Nephron progenitor cell (in vitro differentiated cells): ENCODE measurements at regions not wholly inside any gene's neighbourhood (a gene's known extent, or its start where the extent isn't known, plus 50 kb on each side); places are given as distances from the start of the nearest gene placed in this dataset.
"Not testable (repeated sequence)": the region's sequence is repeated elsewhere in the genome, so short reads cannot be mapped to it uniquely, and the experiment has no call there.

Source experiments
- DNase-seq: peaks from one replicate; pipeline ENCODE4 v3.0.0; 2021
- H3K27ac Mint-ChIP-seq: 2 replicates; pipeline ENCODE4 v1.8.0; 2021; ENCODE audit warnings: mild to moderate bottlenecking, moderate library complexity, mixed read lengths
- H3K27me3 Mint-ChIP-seq: 2 replicates; pipeline ENCODE4 v1.8.0; 2021; ENCODE audit warnings: mild to moderate bottlenecking, low read depth, mixed read lengths; ENCODE audit not compliant: poor library complexity
- H3K36me3 Mint-ChIP-seq: 2 replicates; pipeline ENCODE4 v1.8.0; 2021; ENCODE audit warnings: low read depth, mixed read lengths
- H3K4me1 Mint-ChIP-seq: 2 replicates; pipeline ENCODE4 v1.8.0; 2021; ENCODE audit warnings: mixed read lengths
- H3K4me3 Mint-ChIP-seq: 2 replicates; pipeline ENCODE4 v1.8.0; 2021; ENCODE audit warnings: mild to moderate bottlenecking, moderate library complexity, mixed read lengths
- H3K9me3 Mint-ChIP-seq: 2 replicates; pipeline ENCODE4 v1.8.0; 2021; ENCODE audit warnings: mild to moderate bottlenecking, moderate library complexity, mixed read lengths
- CTCF ChIP-seq: fragments of 200-600 bp; sonication (generic); IDR thresholded peaks from 2 replicates; pipeline ENCODE4 v1.5.0; 2021; ENCODE audit warnings: antibody characterized with exemption

DNA sequence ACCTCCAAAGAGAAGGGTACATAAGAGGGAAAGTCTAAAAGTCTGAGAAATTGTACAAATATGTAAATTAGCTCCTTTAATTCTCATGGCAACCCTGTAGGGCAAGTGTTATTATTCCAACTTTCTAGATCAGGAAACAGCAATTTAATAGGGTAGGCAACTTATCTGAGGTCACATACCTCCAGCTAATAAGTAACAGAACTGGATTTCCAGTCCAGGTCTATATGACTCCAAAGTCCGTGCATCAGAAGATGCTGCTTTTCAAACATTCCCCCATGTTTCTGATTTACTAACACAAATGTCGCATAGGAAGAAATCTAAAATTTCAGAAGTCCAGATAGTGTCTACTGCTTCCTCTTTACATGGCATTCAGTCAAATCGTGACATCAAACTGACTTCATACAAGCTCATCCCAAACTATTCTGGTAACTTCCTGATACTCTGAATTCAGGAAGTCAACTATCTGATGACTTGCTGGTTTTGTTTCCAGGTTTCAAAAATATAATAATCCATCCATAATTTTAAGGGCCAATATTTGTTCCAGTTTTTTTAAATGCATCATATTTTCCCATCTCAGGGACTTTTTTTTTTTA, 419.3 kb upstream of the ACVR2A start:
- no peak for TF ChIP-seq CTCF
- Mint-ChIP-seq H3K27ac (no peak overlapping the region), H3K36me3 (no peaks in the 10 kb centered on the region), H3K4me3 (no peak overlapping the region), H3K4me1 (no peaks in the 10 kb centered on the region), H3K9me3 (no peaks in the 10 kb centered on the region), H3K27me3 (no peaks in the 10 kb centered on the region)
- no peak for DNase-seq

GRCh38 chr2:147424766-147425165, 420.1 kb upstream of the ACVR2A start:
- H3K4me1 Mint-ChIP-seq: no peaks in the 10 kb centered on the region
- H3K9me3 Mint-ChIP-seq: no peaks in the 10 kb centered on the region
- H3K27ac Mint-ChIP-seq: no peak overlapping the region
- H3K4me3 Mint-ChIP-seq: no peak overlapping the region
- no peak for DNase-seq
- H3K36me3 Mint-ChIP-seq: no peaks in the 10 kb centered on the region
- H3K27me3 Mint-ChIP-seq: no peaks in the 10 kb centered on the region
- no peak for TF ChIP-seq CTCF

GRCh38 chr2:147420947-147421675, 423.7 kb upstream of the ACVR2A start:
- H3K27ac Mint-ChIP-seq: no peak overlapping the region
- no peaks in the 10 kb centered on the region for H3K9me3 Mint-ChIP-seq
- no peak for TF ChIP-seq CTCF
- peaks cover 4% of the 10 kb centered on the region for H3K4me1 Mint-ChIP-seq
- no peak overlapping the region for H3K4me3 Mint-ChIP-seq
- H3K36me3 Mint-ChIP-seq: no peaks in the 10 kb centered on the region
- H3K27me3 Mint-ChIP-seq: no peaks in the 10 kb centered on the region
- no peak for DNase-seq

DNA sequence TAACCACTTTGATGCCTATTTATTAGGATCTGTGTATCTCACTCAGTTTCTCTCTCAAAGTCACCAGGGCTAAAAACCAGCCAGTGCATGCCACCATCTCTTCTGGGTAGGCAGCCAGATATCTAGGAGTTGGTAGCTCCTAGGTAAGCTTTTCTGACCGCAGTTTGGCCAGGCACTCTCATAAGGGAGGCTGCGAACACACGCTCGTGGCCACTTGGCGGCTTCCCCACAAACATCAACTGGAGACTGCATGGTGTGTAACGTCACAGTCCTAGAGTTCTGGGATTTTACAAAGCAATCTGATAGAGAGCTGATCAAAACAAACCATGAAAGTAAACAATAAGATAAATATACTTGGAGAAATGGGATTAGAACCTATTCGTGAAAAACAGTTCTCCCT, 424.3 kb upstream of the ACVR2A start:
- H3K4me1 Mint-ChIP-seq: peaks cover 4% of the 10 kb centered on the region
- no peak overlapping the region for H3K4me3 Mint-ChIP-seq
- DNase-seq: no peak
- no peaks in the 10 kb centered on the region for H3K36me3 Mint-ChIP-seq
- TF ChIP-seq CTCF: no peak
- H3K27ac Mint-ChIP-seq: no peak overlapping the region
- no peaks in the 10 kb centered on the region for H3K27me3 Mint-ChIP-seq
- no peaks in the 10 kb centered on the region for H3K9me3 Mint-ChIP-seq

DNA sequence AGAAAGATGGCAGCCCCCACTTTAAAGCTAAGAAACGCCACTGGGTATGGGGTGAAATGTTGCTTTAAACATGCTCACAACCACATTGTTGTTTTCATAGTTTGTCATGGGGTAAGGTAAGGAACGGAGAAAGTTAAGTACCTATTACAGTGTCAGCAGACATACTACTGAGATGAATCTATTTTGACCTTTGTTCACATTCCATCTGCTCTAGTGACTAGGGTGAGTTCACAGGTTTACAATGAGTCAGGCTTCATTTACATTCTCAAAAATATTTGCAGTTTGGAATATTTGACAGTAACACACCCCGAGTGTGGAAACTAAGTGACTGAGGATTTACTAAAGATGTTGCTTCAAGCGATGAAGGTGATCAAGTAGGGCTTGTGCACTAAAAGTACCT, 428.7 kb upstream of the ACVR2A start:
- peaks cover 4% of the 10 kb centered on the region for H3K4me1 Mint-ChIP-seq
- H3K27me3 Mint-ChIP-seq: peaks cover 2% of the 10 kb centered on the region
- no peak overlapping the region for H3K27ac Mint-ChIP-seq
- no peak for TF ChIP-seq CTCF
- H3K9me3 Mint-ChIP-seq: peaks cover 35% of the 10 kb centered on the region
- no peak for DNase-seq
- H3K4me3 Mint-ChIP-seq: no peak overlapping the region
- peaks cover 7% of the 10 kb centered on the region for H3K36me3 Mint-ChIP-seq

- not testable (repeated sequence) for DNase-seq, H3K4me3 Mint-ChIP-seq, H3K4me1 Mint-ChIP-seq, H3K27me3 Mint-ChIP-seq, H3K27ac Mint-ChIP-seq
- H3K9me3 Mint-ChIP-seq: peaks cover 45% of the 10 kb centered on the region
- peaks cover 12% of the 10 kb centered on the region for H3K36me3 Mint-ChIP-seq
These were observed 430.2 kb upstream of the ACVR2A start for GRCh38 chr2:147414656-147415055.
